ENCODE measurements at regions not wholly inside any gene's neighbourhood (a gene's known extent, or its start where the extent isn't known, plus 50 kb on each side); places are given as distances from the start of the nearest gene placed in this dataset.

DNA sequence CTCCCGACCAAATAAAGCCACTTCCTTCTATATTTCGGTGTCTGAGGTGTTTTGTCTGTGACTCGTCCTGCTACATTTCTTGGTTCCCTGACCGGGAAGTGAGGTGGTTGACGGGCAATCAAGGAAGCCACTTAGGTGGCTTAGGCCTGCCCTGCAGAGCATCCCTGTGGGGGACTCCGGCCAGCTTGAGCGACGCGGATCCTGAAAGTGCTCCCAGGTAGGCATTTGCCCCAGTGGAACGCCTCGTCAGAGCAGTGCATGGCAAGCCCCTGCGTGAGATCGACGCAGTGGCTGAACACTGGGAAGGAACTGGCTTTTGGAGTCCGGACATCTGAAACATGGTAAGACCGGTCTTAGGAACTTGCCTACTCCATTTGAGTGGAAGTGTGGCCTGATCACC, 157.2 kb upstream of the COX7C start:
- Histone ChIP-seq H3K4me3 (no peak overlapping the region), H4K20me1 (ENCODE audit: control insufficient read depth, insufficient read depth) (no peaks in the 10 kb centered on the region), H3K27ac (ENCODE audit: control insufficient read depth, insufficient read depth) (no peak overlapping the region), H3K79me2 (ENCODE audit: control insufficient read depth, insufficient read depth, low read length) (no peaks in the 10 kb centered on the region), H3K4me2 (ENCODE audit: control insufficient read depth, insufficient read depth) (no peak overlapping the region), H3K9ac (ENCODE audit: control insufficient read depth, insufficient read depth, low read length) (no peak overlapping the region), H3K9me3 (replicated peaks; ENCODE audit: control insufficient read depth, insufficient read depth, low read length) (no peaks in the 10 kb centered on the region; the same call in 2 of the 3 replicates), H3K27me3 (replicated peaks in 1 of 2; ENCODE audit: control insufficient read depth in 2 of 2, insufficient read depth in 2 of 2, low read length in 1 of 2) (no peaks in the 10 kb centered on the region), H2AFZ (ENCODE audit: control insufficient read depth, low read depth, low read length) (no peak overlapping the region), H3K36me3 (ENCODE audit: control insufficient read depth in 2 of 2, insufficient read depth in 2 of 2, low read length in 1 of 2) (no peaks in the 10 kb centered on the region), H3K4me1 (ENCODE audit: control insufficient read depth, insufficient read depth, low read length) (no peaks in the 10 kb centered on the region)
- intact Hi-C loops (cut with micrococcal nuclease; ENCODE audit: unreplicated experiment) (no loop called here), in situ Hi-C loops (cut with MboI) (no loop called here)
- BruUV-seq (replicated peaks), result no TSS peak
- POLR2A ChIA-PET, result no interaction called here
- ATAC-seq (no peak), DNase-seq (ENCODE audit: low read depth, low spot score) (no peak), FAIRE-seq (no peak)
- RAD21 ChIA-PET (ENCODE audit: unreplicated experiment), result no interaction called here
- 75% methylated on average over 16 of the region's 16 CpGs for WGBS (ENCODE audit: insufficient coverage, insufficient replicate concordance, low lambda C conversion rate, missing lambda C conversion rate)
- SMC1A ChIA-PET (ENCODE audit: uncharacterized antibody, unreplicated experiment), result no interaction called here
- CTCF ChIA-PET, result no interaction called here
- TF ChIP-seq BRCA1 (IDR thresholded peaks at IDR 0.05; ENCODE audit: low read depth, low read length) (no peak), NR2C2 (IDR thresholded peaks at IDR 0.05; ENCODE audit: borderline replicate concordance, control insufficient read depth, insufficient read length, low read depth) (no peak), ZBTB11 (CRISPR knock-in tag; IDR thresholded peaks at IDR 0.05) (no peak), CUX1 (IDR thresholded peaks at IDR 0.05; ENCODE audit: insufficient replicate concordance, low read depth, low read length) (no peak), IKZF2 (IDR thresholded peaks at IDR 0.05) (no peak), NR2F1 (conservative IDR thresholded peaks at IDR 0.05) (no peak), POLR2A (IDR thresholded peaks at IDR 0.05; ENCODE audit: low read depth, low read length) (no peak), JUND (IDR thresholded peaks at IDR 0.05; ENCODE audit: low read depth, low read length) (no peak)
